Jurkat, Clone E6-1 (cell line): ENCODE measurements at regions not wholly inside any gene's neighbourhood (a gene's known extent, or its start where the extent isn't known, plus 50 kb on each side); places are given as distances from the start of the nearest gene placed in this dataset.
A peak's percentile ranks its signal among the peaks of the same experiment; 100 is the strongest.
"Not testable (repeated sequence)": the region's sequence is repeated elsewhere in the genome, so short reads cannot be mapped to it uniquely, and the experiment has no call there.

Source experiments
- DNase-seq: peaks from one replicate; pipeline ENCODE4 v3.0.0-alpha.2; 2011; ENCODE audit warnings: low read depth, low spot score
- H3K4me3 ChIP-seq: 2 replicates; pipeline ENCODE4 v1.5.1; 2011; ENCODE audit warnings: mild to moderate bottlenecking, low read length, control low read depth, moderate library complexity

GRCh38 chrX:140633105-140633504 lies 76.5 kb upstream of the LINC00632 start:
- not testable (repeated sequence) for DNase-seq, H3K4me3 ChIP-seq

GRCh38 chrX:140608111-140608510 lies 101.4 kb upstream of the LINC00632 start:
- no peak overlapping the region for H3K4me3 ChIP-seq
- no peak for DNase-seq

GRCh38 chrX:140602140-140602539 lies 97.3 kb upstream of the SOX3 start:
- no peak for DNase-seq

GRCh38 chrX:140599851-140600250 lies 95.0 kb upstream of the SOX3 start:
- no peak for DNase-seq
- no peak overlapping the region for H3K4me3 ChIP-seq

More at GRCh38 chrX:140602140-140602539, 97.3 kb upstream of the SOX3 start:
- no peak overlapping the region for H3K4me3 ChIP-seq

- no peak overlapping the region for H3K4me3 ChIP-seq
- no peak for DNase-seq
Measured at GRCh38 chrX:140589657-140590056, 84.8 kb upstream of the SOX3 start.

- DNase-seq: no peak
Measured at GRCh38 chrX:140586951-140587350, 82.1 kb upstream of the SOX3 start.

GRCh38 chrX:140580478-140580877 lies 75.6 kb upstream of the SOX3 start:
- DNase-seq: no peak
- no peak overlapping the region for H3K4me3 ChIP-seq

More at GRCh38 chrX:140586951-140587350, 82.1 kb upstream of the SOX3 start:
- no peak overlapping the region for H3K4me3 ChIP-seq

- peak; percentile 20 for DNase-seq
Measured at GRCh38 chrX:140572724-140573123, 67.9 kb upstream of the SOX3 start.

GRCh38 chrX:140563893-140564292 lies 59.0 kb upstream of the SOX3 start:
- H3K4me3 ChIP-seq: no peak overlapping the region
- DNase-seq: no peak

More at GRCh38 chrX:140572724-140573123, 67.9 kb upstream of the SOX3 start:
- no peak overlapping the region for H3K4me3 ChIP-seq
